Activated CD4-positive, alpha-beta memory T cell treated with anti-CD3 and anti-CD28 coated beads, Interleukin-2, amount 10 ng/mL, durations not matched to agents 7 days and 5 days (primary cell): ENCODE measurements at regions not wholly inside any gene's neighbourhood (a gene's known extent, or its start where the extent isn't known, plus 50 kb on each side); places are given as distances from the start of the nearest gene placed in this dataset.

Source experiments
- CTCF ChIA-PET: fragments of 350-600 bp; sonication (Branson Sonifier 250); formaldehyde crosslinking; loops from one replicate; lab custom pipeline; 2021; ENCODE audit warnings: antibody characterized with exemption, inconsistent platforms; lab: Charles Lee
- POLR2A ChIA-PET: fragments of 350-600 bp; sonication (Branson Sonifier 250); formaldehyde crosslinking; loops from one replicate; lab custom pipeline; 2021; ENCODE audit warnings: antibody characterized with exemption; lab: Charles Lee
- DNase-seq: peaks from one replicate; pipeline ENCODE4 v3.0.0-alpha.2; 2020
- H3K27ac Mint-ChIP-seq: one replicate; pipeline ENCODE4 v1.8.0; 2021; ENCODE audit warnings: mild to moderate bottlenecking, mixed read lengths
- H3K27me3 Mint-ChIP-seq: one replicate; pipeline ENCODE4 v1.8.0; 2021; ENCODE audit warnings: mixed read lengths
- H3K36me3 Mint-ChIP-seq: one replicate; pipeline ENCODE4 v1.8.0; 2021; ENCODE audit warnings: low read depth, mixed read lengths
- H3K4me1 Mint-ChIP-seq: one replicate; pipeline ENCODE4 v1.8.0; 2021; ENCODE audit warnings: mixed read lengths
- H3K4me3 Mint-ChIP-seq: one replicate; pipeline ENCODE4 v1.8.0; 2021; ENCODE audit warnings: mild to moderate bottlenecking, mixed read lengths
- H3K9me3 Mint-ChIP-seq: one replicate; pipeline ENCODE4 v1.8.0; 2021; ENCODE audit warnings: mixed read lengths

GRCh38 chr1:61627365-61627764, 97.6 kb downstream of the TM2D1 start:
- Mint-ChIP-seq H3K27me3 (peaks cover 7% of the 10 kb centered on the region), H3K36me3 (no peaks in the 10 kb centered on the region), H3K27ac (no peak overlapping the region), H3K4me3 (no peak overlapping the region), H3K9me3 (no peaks in the 10 kb centered on the region), H3K4me1 (no peaks in the 10 kb centered on the region)
- ChIA-PET CTCF (no interaction called here), POLR2A (no interaction called here)
- no peak for DNase-seq

GRCh38 chr1:61626816-61627215, 98.1 kb downstream of the TM2D1 start:
- Mint-ChIP-seq H3K9me3 (no peaks in the 10 kb centered on the region), H3K36me3 (no peaks in the 10 kb centered on the region), H3K4me3 (no peak overlapping the region), H3K27ac (no peak overlapping the region), H3K27me3 (peaks cover 7% of the 10 kb centered on the region), H3K4me1 (no peaks in the 10 kb centered on the region)
- CTCF ChIA-PET = no interaction called here
- no peak for DNase-seq
- POLR2A ChIA-PET = no interaction called here

GRCh38 chr1:61623852-61624251, 101.1 kb downstream of the TM2D1 start:
- peaks cover 5% of the 10 kb centered on the region for H3K27me3 Mint-ChIP-seq
- CTCF ChIA-PET = no interaction called here
- no peak for DNase-seq
- H3K27ac Mint-ChIP-seq = no peak overlapping the region
- POLR2A ChIA-PET = no interaction called here
- H3K9me3 Mint-ChIP-seq = no peaks in the 10 kb centered on the region
- no peaks in the 10 kb centered on the region for H3K4me1 Mint-ChIP-seq
- no peaks in the 10 kb centered on the region for H3K36me3 Mint-ChIP-seq
- no peak overlapping the region for H3K4me3 Mint-ChIP-seq

GRCh38 chr1:61620536-61620935, 104.4 kb downstream of the TM2D1 start:
- Mint-ChIP-seq H3K9me3 (no peaks in the 10 kb centered on the region), H3K4me3 (no peak overlapping the region), H3K27ac (no peak overlapping the region), H3K36me3 (no peaks in the 10 kb centered on the region), H3K27me3 (peaks cover 8% of the 10 kb centered on the region), H3K4me1 (no peaks in the 10 kb centered on the region)
- ChIA-PET POLR2A (no interaction called here), CTCF (interaction anchor here (1.2 kb wide), 1 partner anchor 32 kb away, joined by 4 read pairs; no protein-coding TSS in a partner anchor)
- no peak for DNase-seq

- Mint-ChIP-seq H3K9me3 (no peaks in the 10 kb centered on the region), H3K4me1 (no peaks in the 10 kb centered on the region), H3K27me3 (peaks cover 8% of the 10 kb centered on the region), H3K27ac (no peak overlapping the region), H3K36me3 (no peaks in the 10 kb centered on the region), H3K4me3 (no peak overlapping the region)
- ChIA-PET POLR2A (no interaction called here), CTCF (no interaction called here)
- DNase-seq = no peak
These were observed 106.2 kb downstream of the TM2D1 start for GRCh38 chr1:61618755-61619154.

- POLR2A ChIA-PET = no interaction called here
- Mint-ChIP-seq H3K27me3 (peaks cover 5% of the 10 kb centered on the region), H3K27ac (no peak overlapping the region)
These were observed 106.7 kb downstream of the TM2D1 start for GRCh38 chr1:61618193-61618592.

GRCh38 chr1:61616830-61617229, 108.1 kb downstream of the TM2D1 start:
- peaks cover 5% of the 10 kb centered on the region for H3K27me3 Mint-ChIP-seq
- H3K36me3 Mint-ChIP-seq = no peaks in the 10 kb centered on the region
- no peaks in the 10 kb centered on the region for H3K9me3 Mint-ChIP-seq
- H3K4me1 Mint-ChIP-seq = no peaks in the 10 kb centered on the region
- ChIA-PET CTCF (no interaction called here), POLR2A (no interaction called here)
- no peak for DNase-seq
- H3K27ac Mint-ChIP-seq = no peak overlapping the region
- H3K4me3 Mint-ChIP-seq = no peak overlapping the region

More at GRCh38 chr1:61618193-61618592, 106.7 kb downstream of the TM2D1 start:
- Mint-ChIP-seq H3K9me3 (no peaks in the 10 kb centered on the region), H3K4me1 (no peaks in the 10 kb centered on the region), H3K4me3 (no peak overlapping the region), H3K36me3 (no peaks in the 10 kb centered on the region)
- DNase-seq = no peak
- CTCF ChIA-PET = no interaction called here

- no peak for DNase-seq
- no peak overlapping the region for H3K27ac Mint-ChIP-seq
- no peaks in the 10 kb centered on the region for H3K9me3 Mint-ChIP-seq
- no peak overlapping the region for H3K4me3 Mint-ChIP-seq
- no peaks in the 10 kb centered on the region for H3K4me1 Mint-ChIP-seq
- no peaks in the 10 kb centered on the region for H3K36me3 Mint-ChIP-seq
- H3K27me3 Mint-ChIP-seq = peaks cover 3% of the 10 kb centered on the region
- ChIA-PET CTCF (no interaction called here), POLR2A (interaction anchor here (0.8 kb wide), 1 partner anchor 16 kb away, joined by 3 read pairs; no protein-coding TSS in a partner anchor)
These were observed 112.3 kb downstream of the TM2D1 start for GRCh38 chr1:61612602-61613001.

- CTCF ChIA-PET = no interaction called here
- Mint-ChIP-seq H3K27me3 (peaks cover 6% of the 10 kb centered on the region), H3K27ac (no peak overlapping the region), H3K9me3 (no peaks in the 10 kb centered on the region), H3K36me3 (no peaks in the 10 kb centered on the region), H3K4me3 (no peak overlapping the region), H3K4me1 (no peaks in the 10 kb centered on the region)
- DNase-seq = no peak
- POLR2A ChIA-PET = interaction anchor here (0.7 kb wide), 1 partner anchor 217 kb away, joined by 3 read pairs; no protein-coding TSS in a partner anchor
These were observed 115.9 kb downstream of the TM2D1 start for GRCh38 chr1:61609040-61609439.

GRCh38 chr1:61607448-61607847, 117.5 kb downstream of the TM2D1 start:
- DNase-seq = no peak
- CTCF ChIA-PET = no interaction called here
- H3K4me3 Mint-ChIP-seq = no peak overlapping the region
- peaks cover 6% of the 10 kb centered on the region for H3K27me3 Mint-ChIP-seq
- no peaks in the 10 kb centered on the region for H3K36me3 Mint-ChIP-seq
- no peak overlapping the region for H3K27ac Mint-ChIP-seq
- no peaks in the 10 kb centered on the region for H3K4me1 Mint-ChIP-seq
- H3K9me3 Mint-ChIP-seq = no peaks in the 10 kb centered on the region
- POLR2A ChIA-PET = no interaction called here

- Mint-ChIP-seq H3K4me1 (no peaks in the 10 kb centered on the region), H3K9me3 (no peaks in the 10 kb centered on the region), H3K36me3 (no peaks in the 10 kb centered on the region), H3K27me3 (peaks cover 7% of the 10 kb centered on the region), H3K4me3 (no peak overlapping the region), H3K27ac (no peak overlapping the region)
- ChIA-PET POLR2A (no interaction called here), CTCF (no interaction called here)
- DNase-seq = no peak
These were observed 118.3 kb downstream of the TM2D1 start for GRCh38 chr1:61606448-61607312.

- H3K9me3 Mint-ChIP-seq = no peaks in the 10 kb centered on the region
- peaks cover 11% of the 10 kb centered on the region for H3K27me3 Mint-ChIP-seq
- POLR2A ChIA-PET = no interaction called here
- no peak overlapping the region for H3K4me3 Mint-ChIP-seq
- CTCF ChIA-PET = no interaction called here
- no peaks in the 10 kb centered on the region for H3K4me1 Mint-ChIP-seq
- no peak for DNase-seq
- H3K27ac Mint-ChIP-seq = no peak overlapping the region
- H3K36me3 Mint-ChIP-seq = no peaks in the 10 kb centered on the region
These were observed 119.2 kb downstream of the TM2D1 start for GRCh38 chr1:61605607-61606321.

GRCh38 chr1:61604684-61605083, 120.3 kb downstream of the TM2D1 start:
- Mint-ChIP-seq H3K4me1 (no peaks in the 10 kb centered on the region), H3K4me3 (no peak overlapping the region), H3K36me3 (no peaks in the 10 kb centered on the region), H3K27me3 (peaks cover 11% of the 10 kb centered on the region), H3K9me3 (no peaks in the 10 kb centered on the region), H3K27ac (no peak overlapping the region)
- CTCF ChIA-PET = no interaction called here
- DNase-seq = no peak
- POLR2A ChIA-PET = no interaction called here
